Testis (tissue), 2 donors: ENCODE measurements at regions not wholly inside any gene's neighbourhood (a gene's known extent, or its start where the extent isn't known, plus 50 kb on each side); places are given as distances from the start of the nearest gene placed in this dataset.

Experiments
- POLR2A ChIP-seq: fragments of 450-650 bp; IDR thresholded peaks from one replicate; pipeline ENCODE4 v1.6.1; 2017; ENCODE audit warnings: antibody characterized with exemption, mild to moderate bottlenecking, moderate library complexity
- TF ChIP-seq, protein P1 (sequence below), 3 experiments: fragments of 450-650 bp in 2 of 3; fragments of 200-600 bp in 1 of 3; sonication (generic) in 1 of 3; IDR thresholded peaks; one replicate each; pipeline ENCODE4 v1.5.1; 2016 to 2019; ENCODE audit warnings: antibody characterized with exemption in 3 of 3, mild to moderate bottlenecking in 2 of 3, moderate library complexity in 1 of 3

DNA sequence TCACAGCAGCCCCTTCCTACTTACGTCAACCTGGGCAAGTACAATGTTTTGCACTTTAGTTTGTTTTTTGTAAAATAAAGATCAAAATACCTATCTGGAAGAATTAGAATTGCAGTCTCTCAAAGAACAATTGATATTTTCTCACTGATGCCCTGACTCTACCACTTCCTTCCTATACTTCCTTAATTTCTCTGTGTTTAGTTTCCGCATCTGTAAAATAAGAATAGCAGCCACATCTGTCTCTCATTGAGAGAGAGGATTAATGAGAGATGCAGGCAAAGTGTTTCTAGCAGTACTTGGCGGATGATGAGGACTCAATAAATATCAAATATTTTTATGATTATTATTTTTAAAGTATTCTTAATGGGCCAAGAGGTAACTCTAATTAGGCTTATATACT, 122.6 kb upstream of the PIEZO2 start:
- TF ChIP-seq, protein P1, sequence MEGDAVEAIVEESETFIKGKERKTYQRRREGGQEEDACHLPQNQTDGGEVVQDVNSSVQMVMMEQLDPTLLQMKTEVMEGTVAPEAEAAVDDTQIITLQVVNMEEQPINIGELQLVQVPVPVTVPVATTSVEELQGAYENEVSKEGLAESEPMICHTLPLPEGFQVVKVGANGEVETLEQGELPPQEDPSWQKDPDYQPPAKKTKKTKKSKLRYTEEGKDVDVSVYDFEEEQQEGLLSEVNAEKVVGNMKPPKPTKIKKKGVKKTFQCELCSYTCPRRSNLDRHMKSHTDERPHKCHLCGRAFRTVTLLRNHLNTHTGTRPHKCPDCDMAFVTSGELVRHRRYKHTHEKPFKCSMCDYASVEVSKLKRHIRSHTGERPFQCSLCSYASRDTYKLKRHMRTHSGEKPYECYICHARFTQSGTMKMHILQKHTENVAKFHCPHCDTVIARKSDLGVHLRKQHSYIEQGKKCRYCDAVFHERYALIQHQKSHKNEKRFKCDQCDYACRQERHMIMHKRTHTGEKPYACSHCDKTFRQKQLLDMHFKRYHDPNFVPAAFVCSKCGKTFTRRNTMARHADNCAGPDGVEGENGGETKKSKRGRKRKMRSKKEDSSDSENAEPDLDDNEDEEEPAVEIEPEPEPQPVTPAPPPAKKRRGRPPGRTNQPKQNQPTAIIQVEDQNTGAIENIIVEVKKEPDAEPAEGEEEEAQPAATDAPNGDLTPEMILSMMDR (IDR thresholded peaks at IDR 0.05) = no peak
- no peak for TF ChIP-seq POLR2A
